ENCODE measurements at regions not wholly inside any gene's neighbourhood (a gene's known extent, or its start where the extent isn't known, plus 50 kb on each side); places are given as distances from the start of the nearest gene placed in this dataset.
A peak's percentile ranks its signal among the peaks of the same experiment; 100 is the strongest.

- Histone ChIP-seq H3K4me1 (ENCODE audit: control insufficient read depth, insufficient read depth, low read length) (no peaks in the 10 kb centered on the region), H3K27me3 (ENCODE audit: control insufficient read depth, insufficient read depth, low read length) (no peaks in the 10 kb centered on the region), H3K27ac (ENCODE audit: low read depth, low read length) (peak overlapping the region; percentile 15), H3K9me3 (ENCODE audit: control insufficient read depth, insufficient read depth, low read length) (no peaks in the 10 kb centered on the region), H3K36me3 (ENCODE audit: control insufficient read depth, insufficient read depth, low read length) (no peaks in the 10 kb centered on the region), H3K4me3 (ENCODE audit: low read depth, low read length) (no peak overlapping the region)
- DNase-seq (ENCODE audit: low read depth in 4 of 6, low spot score in 6 of 6), result no peak
- WGBS (ENCODE audit: insufficient coverage), result 77% methylated on average over 7 of the region's 10 CpGs
Measured at GRCh38 chr1:59034925-59035324, 251.1 kb upstream of the JUN start.

- no peaks in the 10 kb centered on the region for H3K27me3 ChIP-seq (ENCODE audit: control insufficient read depth, insufficient read depth, low read length)
- no peaks in the 10 kb centered on the region for H3K36me3 ChIP-seq (ENCODE audit: control insufficient read depth, insufficient read depth, low read length)
- H3K4me3 ChIP-seq (ENCODE audit: low read depth, low read length), result no peak overlapping the region
- H3K9me3 ChIP-seq (ENCODE audit: control insufficient read depth, insufficient read depth, low read length), result no peaks in the 10 kb centered on the region
- no peaks in the 10 kb centered on the region for H3K4me1 ChIP-seq (ENCODE audit: control insufficient read depth, insufficient read depth, low read length)
- H3K27ac ChIP-seq (ENCODE audit: low read depth, low read length), result no peak overlapping the region
- WGBS (ENCODE audit: insufficient coverage), result 93% methylated on average over 3 of the region's 5 CpGs
- no peak for DNase-seq (ENCODE audit: low read depth in 4 of 6, low spot score in 6 of 6)
Measured at GRCh38 chr1:59039551-59039950, 255.7 kb upstream of the JUN start.

- H3K27ac ChIP-seq (ENCODE audit: low read depth, low read length), result no peak overlapping the region
- H3K4me1 ChIP-seq (ENCODE audit: control insufficient read depth, insufficient read depth, low read length), result no peaks in the 10 kb centered on the region
- DNase-seq (ENCODE audit: low read depth in 4 of 6, low spot score in 6 of 6), result no peak
- no peaks in the 10 kb centered on the region for H3K27me3 ChIP-seq (ENCODE audit: control insufficient read depth, insufficient read depth, low read length)
- WGBS (ENCODE audit: insufficient coverage), result no CpG with 5 or more reads among the region's 2 CpGs
- no peak overlapping the region for H3K4me3 ChIP-seq (ENCODE audit: low read depth, low read length)
- no peaks in the 10 kb centered on the region for H3K36me3 ChIP-seq (ENCODE audit: control insufficient read depth, insufficient read depth, low read length)
- no peaks in the 10 kb centered on the region for H3K9me3 ChIP-seq (ENCODE audit: control insufficient read depth, insufficient read depth, low read length)
Measured at GRCh38 chr1:59040486-59040885, 256.4 kb upstream of the FGGY start.

GRCh38 chr1:59041646-59042277, 255.1 kb upstream of the FGGY start:
- Histone ChIP-seq H3K4me3 (ENCODE audit: low read depth, low read length) (no peak overlapping the region), H3K27me3 (ENCODE audit: control insufficient read depth, insufficient read depth, low read length) (no peaks in the 10 kb centered on the region), H3K9me3 (ENCODE audit: control insufficient read depth, insufficient read depth, low read length) (no peaks in the 10 kb centered on the region), H3K27ac (ENCODE audit: low read depth, low read length) (no peak overlapping the region), H3K36me3 (ENCODE audit: control insufficient read depth, insufficient read depth, low read length) (no peaks in the 10 kb centered on the region), H3K4me1 (ENCODE audit: control insufficient read depth, insufficient read depth, low read length) (no peaks in the 10 kb centered on the region)
- 60% methylated on average over 1 of the region's 5 CpGs for WGBS (ENCODE audit: insufficient coverage)
- no peak for DNase-seq (ENCODE audit: low read depth in 4 of 6, low spot score in 6 of 6)

- Histone ChIP-seq H3K9me3 (ENCODE audit: control insufficient read depth, insufficient read depth, low read length) (no peaks in the 10 kb centered on the region), H3K36me3 (ENCODE audit: control insufficient read depth, insufficient read depth, low read length) (no peaks in the 10 kb centered on the region), H3K4me1 (ENCODE audit: control insufficient read depth, insufficient read depth, low read length) (no peaks in the 10 kb centered on the region), H3K27me3 (ENCODE audit: control insufficient read depth, insufficient read depth, low read length) (no peaks in the 10 kb centered on the region), H3K4me3 (ENCODE audit: low read depth, low read length) (no peak overlapping the region), H3K27ac (ENCODE audit: low read depth, low read length) (no peak overlapping the region)
- DNase-seq (ENCODE audit: low read depth in 4 of 6, low spot score in 6 of 6), result peak in 1 of 6 donors; percentile 14
- 56% methylated on average over 1 of the region's 4 CpGs for WGBS (ENCODE audit: insufficient coverage)
Measured at GRCh38 chr1:59043796-59044195, 253.1 kb upstream of the FGGY start.

- H3K9me3 ChIP-seq (ENCODE audit: control insufficient read depth, insufficient read depth, low read length), result no peaks in the 10 kb centered on the region
- WGBS (ENCODE audit: insufficient coverage), result 88% methylated on average over 1 of the region's 2 CpGs
- DNase-seq (ENCODE audit: low read depth in 4 of 6, low spot score in 6 of 6), result no peak
- H3K36me3 ChIP-seq (ENCODE audit: control insufficient read depth, insufficient read depth, low read length), result no peaks in the 10 kb centered on the region
- no peaks in the 10 kb centered on the region for H3K27me3 ChIP-seq (ENCODE audit: control insufficient read depth, insufficient read depth, low read length)
- H3K4me3 ChIP-seq (ENCODE audit: low read depth, low read length), result no peak overlapping the region
- H3K27ac ChIP-seq (ENCODE audit: low read depth, low read length), result no peak overlapping the region
- H3K4me1 ChIP-seq (ENCODE audit: control insufficient read depth, insufficient read depth, low read length), result no peaks in the 10 kb centered on the region
Measured at GRCh38 chr1:59044535-59045121, 252.3 kb upstream of the FGGY start.

- Histone ChIP-seq H3K4me3 (ENCODE audit: low read depth, low read length) (no peak overlapping the region), H3K9me3 (ENCODE audit: control insufficient read depth, insufficient read depth, low read length) (no peaks in the 10 kb centered on the region), H3K4me1 (ENCODE audit: control insufficient read depth, insufficient read depth, low read length) (no peaks in the 10 kb centered on the region), H3K27me3 (ENCODE audit: control insufficient read depth, insufficient read depth, low read length) (no peaks in the 10 kb centered on the region), H3K36me3 (ENCODE audit: control insufficient read depth, insufficient read depth, low read length) (no peaks in the 10 kb centered on the region), H3K27ac (ENCODE audit: low read depth, low read length) (no peak overlapping the region)
- 92% methylated on average over 2 of the region's 3 CpGs for WGBS (ENCODE audit: insufficient coverage)
- DNase-seq (ENCODE audit: low read depth in 4 of 6, low spot score in 6 of 6), result no peak
Measured at GRCh38 chr1:59045137-59045536, 251.8 kb upstream of the FGGY start.

GRCh38 chr1:59045636-59046035, 251.3 kb upstream of the FGGY start:
- 94% methylated on average over 5 of the region's 5 CpGs for WGBS (ENCODE audit: insufficient coverage)
- no peak overlapping the region for H3K4me3 ChIP-seq (ENCODE audit: low read depth, low read length)
- no peak for DNase-seq (ENCODE audit: low read depth in 4 of 6, low spot score in 6 of 6)

GRCh38 chr1:59046134-59046533, 250.8 kb upstream of the FGGY start:
- no peaks in the 10 kb centered on the region for H3K4me1 ChIP-seq (ENCODE audit: control insufficient read depth, insufficient read depth, low read length)
- H3K27ac ChIP-seq (ENCODE audit: low read depth, low read length), result no peak overlapping the region
- H3K4me3 ChIP-seq (ENCODE audit: low read depth, low read length), result no peak overlapping the region
- WGBS (ENCODE audit: insufficient coverage), result no CpG with 5 or more reads among the region's 2 CpGs
- DNase-seq (ENCODE audit: low read depth in 4 of 6, low spot score in 6 of 6), result no peak
- H3K27me3 ChIP-seq (ENCODE audit: control insufficient read depth, insufficient read depth, low read length), result no peaks in the 10 kb centered on the region
- H3K9me3 ChIP-seq (ENCODE audit: control insufficient read depth, insufficient read depth, low read length), result no peaks in the 10 kb centered on the region
- no peaks in the 10 kb centered on the region for H3K36me3 ChIP-seq (ENCODE audit: control insufficient read depth, insufficient read depth, low read length)

More at GRCh38 chr1:59045636-59046035, 251.3 kb upstream of the FGGY start:
- no peaks in the 10 kb centered on the region for H3K9me3 ChIP-seq (ENCODE audit: control insufficient read depth, insufficient read depth, low read length)
- no peaks in the 10 kb centered on the region for H3K36me3 ChIP-seq (ENCODE audit: control insufficient read depth, insufficient read depth, low read length)
- no peaks in the 10 kb centered on the region for H3K4me1 ChIP-seq (ENCODE audit: control insufficient read depth, insufficient read depth, low read length)
- no peaks in the 10 kb centered on the region for H3K27me3 ChIP-seq (ENCODE audit: control insufficient read depth, insufficient read depth, low read length)
- no peak overlapping the region for H3K27ac ChIP-seq (ENCODE audit: low read depth, low read length)

- H3K36me3 ChIP-seq (ENCODE audit: control insufficient read depth, insufficient read depth, low read length), result no peaks in the 10 kb centered on the region
- 50% methylated on average over 2 of the region's 2 CpGs for WGBS (ENCODE audit: insufficient coverage)
- H3K4me1 ChIP-seq (ENCODE audit: control insufficient read depth, insufficient read depth, low read length), result no peaks in the 10 kb centered on the region
- DNase-seq (ENCODE audit: low read depth in 4 of 6, low spot score in 6 of 6), result no peak
- H3K27me3 ChIP-seq (ENCODE audit: control insufficient read depth, insufficient read depth, low read length), result no peaks in the 10 kb centered on the region
- H3K27ac ChIP-seq (ENCODE audit: low read depth, low read length), result no peak overlapping the region
- no peaks in the 10 kb centered on the region for H3K9me3 ChIP-seq (ENCODE audit: control insufficient read depth, insufficient read depth, low read length)
- no peak overlapping the region for H3K4me3 ChIP-seq (ENCODE audit: low read depth, low read length)
Measured at GRCh38 chr1:59046730-59047157, 250.2 kb upstream of the FGGY start.
